Breast epithelium (tissue), 3 donors: ENCODE measurements at regions not wholly inside any gene's neighbourhood (a gene's known extent, or its start where the extent isn't known, plus 50 kb on each side); places are given as distances from the start of the nearest gene placed in this dataset.

Experiments
- CTCF ChIP-seq, 3 donors: fragments of 450-650 bp; IDR thresholded peaks; one replicate each; pipeline ENCODE4 v1.5.1; 2016 to 2017; ENCODE audit warnings: antibody characterized with exemption in 3 of 3, mild to moderate bottlenecking in 3 of 3, moderate library complexity in 3 of 3
- POLR2A ChIP-seq: fragments of 450-650 bp; IDR thresholded peaks from one replicate; pipeline ENCODE4 v1.6.1; 2016; ENCODE audit warnings: antibody characterized with exemption, mild to moderate bottlenecking, moderate library complexity
- POLR2AphosphoS5 ChIP-seq, 3 donors: sonication (generic); formaldehyde crosslinking; IDR thresholded peaks; one replicate each; pipeline ENCODE4 v1.6.1; 2017; ENCODE audit warnings: antibody characterized with exemption in 3 of 3

- TF ChIP-seq POLR2A (no peak), POLR2AphosphoS5 (IDR thresholded peaks at IDR 0.05) (no peak), CTCF (IDR thresholded peaks at IDR 0.05) (no peak)
These were observed 562.6 kb upstream of the ANO3 start for GRCh38 chr11:25769287-25769686.
